CD8-positive, alpha-beta memory T cell (primary cell): ENCODE measurements at regions not wholly inside any gene's neighbourhood (a gene's known extent, or its start where the extent isn't known, plus 50 kb on each side); places are given as distances from the start of the nearest gene placed in this dataset.
"Not testable (repeated sequence)": the region's sequence is repeated elsewhere in the genome, so short reads cannot be mapped to it uniquely, and the experiment has no call there.

ENCODE experiments used
- CTCF ChIA-PET: fragments of 350-600 bp; sonication (Branson Sonifier 250); formaldehyde crosslinking; loops from one replicate; lab custom pipeline; 2021; ENCODE audit warnings: antibody characterized with exemption; lab: Charles Lee
- POLR2A ChIA-PET: fragments of 350-600 bp; sonication (Branson Sonifier 250); formaldehyde crosslinking; loops from one replicate; lab custom pipeline; 2021; ENCODE audit warnings: antibody characterized with exemption; lab: Charles Lee
- DNase-seq, 5 donors: peaks; one replicate each; pipeline versions ENCODE4 v3.0.0 to v3.0.0-alpha.2; 2020 to 2022; ENCODE audit warnings: mixed read lengths in 1 of 5
- H3K27ac ChIP-seq: one replicate; pipeline ENCODE4 v1.7.0; 2013; ENCODE audit warnings: low read depth, mild to moderate bottlenecking, low read length, moderate library complexity
- H3K27me3 ChIP-seq: 2 replicates; pipeline ENCODE4 v1.7.0; 2013; ENCODE audit warnings: low read length, mild to moderate bottlenecking; ENCODE audit not compliant: insufficient read depth, poor library complexity, severe bottlenecking
- H3K36me3 ChIP-seq: 2 replicates; pipeline ENCODE4 v1.7.0; 2013; ENCODE audit warnings: mild to moderate bottlenecking, low read length, moderate library complexity; ENCODE audit not compliant: insufficient read depth
- H3K4me1 ChIP-seq: 2 replicates; pipeline ENCODE4 v1.7.0; 2013; ENCODE audit warnings: mild to moderate bottlenecking, low read length, moderate library complexity; ENCODE audit not compliant: insufficient read depth
- H3K4me3 ChIP-seq: 2 replicates; pipeline ENCODE4 v1.7.0; 2013; ENCODE audit warnings: mild to moderate bottlenecking, low read length
- H3K9me3 ChIP-seq: 2 replicates; pipeline ENCODE4 v1.7.0; 2013; ENCODE audit warnings: mild to moderate bottlenecking, low read length
- H3K27ac Mint-ChIP-seq, 8 donors: one replicate each; pipeline ENCODE4 v1.8.0; 2020 to 2021; ENCODE audit warnings: mixed read lengths in 8 of 8, mild to moderate bottlenecking in 6 of 8, inconsistent platforms in 3 of 8, moderate library complexity in 3 of 8
- H3K27me3 Mint-ChIP-seq, 2 donors: one replicate each; pipeline ENCODE4 v1.8.0; 2020 to 2021; ENCODE audit warnings: mixed read lengths in 2 of 2, mild to moderate bottlenecking in 1 of 2, moderate library complexity in 1 of 2
- H3K36me3 Mint-ChIP-seq, 3 donors: one replicate each; pipeline ENCODE4 v1.8.0; 2020 to 2021; ENCODE audit warnings: mixed read lengths in 3 of 3, inconsistent platforms in 1 of 3, mild to moderate bottlenecking in 1 of 3
- H3K4me1 Mint-ChIP-seq, 3 donors: one replicate each; pipeline ENCODE4 v1.8.0; 2020 to 2021; ENCODE audit warnings: mixed read lengths in 3 of 3, inconsistent platforms in 1 of 3, mild to moderate bottlenecking in 1 of 3
- H3K4me3 Mint-ChIP-seq, 7 donors: one replicate each; pipeline ENCODE4 v1.8.0; 2020 to 2021; ENCODE audit warnings: mixed read lengths in 7 of 7, mild to moderate bottlenecking in 6 of 7, moderate library complexity in 4 of 7, inconsistent platforms in 2 of 7
- H3K9me3 Mint-ChIP-seq, 5 donors: one replicate each; pipeline ENCODE4 v1.8.0; 2020 to 2022; ENCODE audit warnings: mixed read lengths in 5 of 5, mild to moderate bottlenecking in 3 of 5, moderate library complexity in 2 of 5, inconsistent platforms in 1 of 5

- ChIA-PET POLR2A (no interaction called here), CTCF (no interaction called here)
- H3K9me3 ChIP-seq: no peaks in the 10 kb centered on the region
- H3K27me3 ChIP-seq: no peaks in the 10 kb centered on the region
- H3K27ac ChIP-seq: no peak overlapping the region
- H3K4me1 ChIP-seq: no peaks in the 10 kb centered on the region
- Mint-ChIP-seq H3K27ac (no peak overlapping the region), H3K4me1 (no peaks in the 10 kb centered on the region), H3K4me3 (no peak overlapping the region), H3K9me3 (peaks cover 0 to 10% (median 6%) of the 10 kb centered on the region in 5 donors), H3K27me3 (peaks cover 10 to 25% of the 10 kb centered on the region in 2 donors), H3K36me3 (no peaks in the 10 kb centered on the region)
- H3K36me3 ChIP-seq: no peaks in the 10 kb centered on the region
- no peak overlapping the region for H3K4me3 ChIP-seq
- no peak for DNase-seq
Measured at GRCh38 chr10:61257956-61258496, 195.2 kb downstream of the TMEM26 start.

- Histone ChIP-seq H3K27ac (no peak overlapping the region), H3K4me1 (no peaks in the 10 kb centered on the region), H3K4me3 (no peak overlapping the region), H3K9me3 (no peaks in the 10 kb centered on the region), H3K27me3 (no peaks in the 10 kb centered on the region), H3K36me3 (no peaks in the 10 kb centered on the region)
- DNase-seq: no peak
- Mint-ChIP-seq H3K4me1 (no peaks in the 10 kb centered on the region), H3K9me3 (peaks cover 0 to 10% (median 6%) of the 10 kb centered on the region in 5 donors), H3K27ac (no peak overlapping the region), H3K36me3 (no peaks in the 10 kb centered on the region), H3K27me3 (peaks cover 10 to 25% of the 10 kb centered on the region in 2 donors), H3K4me3 (no peak overlapping the region)
- ChIA-PET CTCF (no interaction called here), POLR2A (no interaction called here)
Measured at GRCh38 chr10:61257136-61257535, 196.0 kb downstream of the TMEM26 start.

- Mint-ChIP-seq H3K9me3 (peaks cover 0 to 10% (median 4%) of the 10 kb centered on the region in 5 donors), H3K27me3 (peaks cover 3 to 10% of the 10 kb centered on the region in 2 donors)
- H3K27ac Mint-ChIP-seq, H3K4me1 Mint-ChIP-seq, H3K4me3 ChIP-seq, H3K4me1 ChIP-seq, H3K9me3 ChIP-seq, H3K27me3 ChIP-seq, DNase-seq, H3K36me3 Mint-ChIP-seq, CTCF ChIA-PET, H3K27ac ChIP-seq, POLR2A ChIA-PET, H3K4me3 Mint-ChIP-seq, H3K36me3 ChIP-seq: not testable (repeated sequence)
Measured at GRCh38 chr10:61252326-61252725, 200.9 kb downstream of the TMEM26 start.

GRCh38 chr10:61251089-61251488 lies 202.1 kb downstream of the TMEM26 start:
- ChIA-PET CTCF (no interaction called here), POLR2A (no interaction called here)

GRCh38 chr10:61250131-61250530 lies 203.1 kb downstream of the TMEM26 start:
- no peak overlapping the region for H3K4me3 Mint-ChIP-seq
- no peaks in the 10 kb centered on the region for H3K4me1 Mint-ChIP-seq
- H3K27me3 Mint-ChIP-seq: peaks cover 0 to 8% of the 10 kb centered on the region in 2 donors
- H3K27ac Mint-ChIP-seq: no peak overlapping the region
- ChIA-PET CTCF (no interaction called here), POLR2A (no interaction called here)
- H3K27me3 ChIP-seq: no peaks in the 10 kb centered on the region
- H3K4me3 ChIP-seq: no peak overlapping the region
- H3K36me3 ChIP-seq: no peaks in the 10 kb centered on the region
- no peak for DNase-seq
- H3K9me3 Mint-ChIP-seq: peaks cover 0 to 10% (median 2%) of the 10 kb centered on the region in 5 donors
- no peaks in the 10 kb centered on the region for H3K36me3 Mint-ChIP-seq
- H3K27ac ChIP-seq: no peak overlapping the region
- no peaks in the 10 kb centered on the region for H3K4me1 ChIP-seq
- no peaks in the 10 kb centered on the region for H3K9me3 ChIP-seq

More at GRCh38 chr10:61251089-61251488, 202.1 kb downstream of the TMEM26 start:
- no peaks in the 10 kb centered on the region for H3K36me3 Mint-ChIP-seq
- Histone ChIP-seq H3K36me3 (no peaks in the 10 kb centered on the region), H3K9me3 (no peaks in the 10 kb centered on the region), H3K27ac (no peak overlapping the region), H3K4me1 (no peaks in the 10 kb centered on the region), H3K4me3 (no peak overlapping the region), H3K27me3 (no peaks in the 10 kb centered on the region)
- no peak overlapping the region for H3K27ac Mint-ChIP-seq
- no peaks in the 10 kb centered on the region for H3K4me1 Mint-ChIP-seq
- DNase-seq: no peak
- H3K4me3 Mint-ChIP-seq: no peak overlapping the region
- H3K9me3 Mint-ChIP-seq: peaks cover 0 to 10% (median 4%) of the 10 kb centered on the region in 5 donors
- peaks cover 3 to 8% of the 10 kb centered on the region in 2 donors for H3K27me3 Mint-ChIP-seq

- Mint-ChIP-seq H3K36me3 (no peaks in the 10 kb centered on the region), H3K27ac (no peak overlapping the region), H3K9me3 (peaks cover 0 to 2% (median 0%) of the 10 kb centered on the region in 5 donors), H3K4me1 (no peaks in the 10 kb centered on the region), H3K27me3 (peaks cover 0 to 2% of the 10 kb centered on the region in 2 donors), H3K4me3 (no peak overlapping the region)
- Histone ChIP-seq H3K27ac (no peak overlapping the region), H3K9me3 (no peaks in the 10 kb centered on the region), H3K4me3 (no peak overlapping the region), H3K4me1 (no peaks in the 10 kb centered on the region), H3K36me3 (no peaks in the 10 kb centered on the region), H3K27me3 (no peaks in the 10 kb centered on the region)
- ChIA-PET POLR2A (no interaction called here), CTCF (no interaction called here)
- no peak for DNase-seq
Measured at GRCh38 chr10:61248013-61248412, 205.2 kb downstream of the TMEM26 start.

GRCh38 chr10:61244261-61244775 lies 208.9 kb downstream of the TMEM26 start:
- no peak for DNase-seq
- H3K4me1 Mint-ChIP-seq: no peaks in the 10 kb centered on the region
- ChIA-PET POLR2A (no interaction called here), CTCF (no interaction called here)
- Histone ChIP-seq H3K4me1 (no peaks in the 10 kb centered on the region), H3K4me3 (no peak overlapping the region), H3K9me3 (no peaks in the 10 kb centered on the region), H3K27me3 (no peaks in the 10 kb centered on the region), H3K36me3 (no peaks in the 10 kb centered on the region), H3K27ac (no peak overlapping the region)
- no peak overlapping the region for H3K4me3 Mint-ChIP-seq
- peaks cover 0 to 2% of the 10 kb centered on the region in 2 donors for H3K27me3 Mint-ChIP-seq
- no peaks in the 10 kb centered on the region for H3K36me3 Mint-ChIP-seq
- peak overlapping the region in 1 of 8 donors; percentile 35 for H3K27ac Mint-ChIP-seq
- no peaks in the 10 kb centered on the region for H3K9me3 Mint-ChIP-seq

- H3K27me3 Mint-ChIP-seq: no peaks in the 10 kb centered on the region
- Histone ChIP-seq H3K9me3 (no peaks in the 10 kb centered on the region), H3K4me1 (no peaks in the 10 kb centered on the region), H3K36me3 (no peaks in the 10 kb centered on the region), H3K27ac (no peak overlapping the region), H3K27me3 (no peaks in the 10 kb centered on the region), H3K4me3 (no peak overlapping the region)
- no peak overlapping the region for H3K27ac Mint-ChIP-seq
- no peak for DNase-seq
- CTCF ChIA-PET: no interaction called here
- H3K4me3 Mint-ChIP-seq: no peak overlapping the region
- POLR2A ChIA-PET: no interaction called here
- H3K9me3 Mint-ChIP-seq: peaks cover 0 to 15% (median 7%) of the 10 kb centered on the region in 5 donors
- no peaks in the 10 kb centered on the region for H3K36me3 Mint-ChIP-seq
- no peaks in the 10 kb centered on the region for H3K4me1 Mint-ChIP-seq
Measured at GRCh38 chr10:61232780-61233179, 220.4 kb downstream of the TMEM26 start.
